A549 (cell line): ENCODE measurements at regions not wholly inside any gene's neighbourhood (a gene's known extent, or its start where the extent isn't known, plus 50 kb on each side); places are given as distances from the start of the nearest gene placed in this dataset.

Source experiments
- BCL3 ChIP-seq: fragments of >200 bp; sonication (Bioruptor Twin); formaldehyde crosslinking; IDR thresholded peaks from 3 replicates; pipeline ENCODE4 v1.6.1; 2016
- CEBPB ChIP-seq, 2 experiments: fragments of >200 bp in 1 of 2; sonication (Bioruptor Twin) in 1 of 2; formaldehyde crosslinking in 1 of 2; IDR thresholded peaks; 2 replicates each; pipeline ENCODE4 v1.6.1; 2012 to 2016
- HMGXB4 ChIP-seq: fragments of 250-450 bp; sonication (Bioruptor Pico); IDR thresholded peaks from 2 replicates; pipeline ENCODE4 v1.5.0; 2021; ENCODE audit warnings: mild to moderate bottlenecking, moderate library complexity, borderline replicate concordance
- JUNB ChIP-seq: fragments of >200 bp; sonication (Bioruptor Twin); formaldehyde crosslinking; IDR thresholded peaks from 2 replicates; pipeline ENCODE4 v1.6.1; 2016
- NR3C1 ChIP-seq: fragments of >200 bp; sonication (Bioruptor Twin); formaldehyde crosslinking; IDR thresholded peaks from 3 replicates; pipeline ENCODE4 v1.6.1; 2017
- PHF8 ChIP-seq: fragments of 200-600 bp; sonication (generic); IDR thresholded peaks from 2 replicates; pipeline ENCODE4 v1.6.1; 2016; ENCODE audit warnings: low read depth, mild to moderate bottlenecking, antibody characterized with exemption, moderate library complexity, borderline replicate concordance
- POLR2A ChIP-seq: IDR thresholded peaks from 2 replicates; pipeline ENCODE4 v1.6.1; 2012; ENCODE audit warnings: mild to moderate bottlenecking, low read length
- POLR2AphosphoS2 ChIP-seq: conservative IDR thresholded peaks from 2 replicates; pipeline ENCODE4 v1.6.1; 2012; ENCODE audit warnings: low read length, improper control_type of control experiment, inconsistent platforms
- RAD21 ChIP-seq, 2 experiments: fragments of >200 bp in 1 of 2; sonication (Bioruptor Twin) in 1 of 2; formaldehyde crosslinking in 1 of 2; IDR thresholded peaks in 1 of 2; conservative IDR thresholded peaks in 1 of 2; 2 replicates in 1 of 2; 3 replicates in 1 of 2; pipeline ENCODE4 v1.6.1; 2012 to 2018; ENCODE audit warnings: inconsistent platforms in 1 of 2
- RCOR1 ChIP-seq: fragments of 150-350 bp; IDR thresholded peaks from 2 replicates; pipeline ENCODE4 v1.6.1; 2014; ENCODE audit warnings: antibody characterized with exemption, low read length, low read depth
- TF ChIP-seq, protein P1 (sequence below): fragments of >200 bp; sonication (Bioruptor Twin); formaldehyde crosslinking; IDR thresholded peaks from 3 replicates; pipeline ENCODE4 v1.5.1; 2016
- TF ChIP-seq, protein P2 (sequence below): IDR thresholded peaks from 2 replicates; pipeline ENCODE4 v1.6.1; 2012
- TF ChIP-seq, protein P3 (sequence below): fragments of 200-600 bp; sonication (generic); IDR thresholded peaks from 2 replicates; pipeline ENCODE4 v1.6.1; 2016; ENCODE audit warnings: antibody characterized with exemption, mild to moderate bottlenecking, moderate library complexity
- TF ChIP-seq, protein P4 (sequence below): fragments of 150-350 bp; IDR thresholded peaks from 2 replicates; pipeline ENCODE4 v1.6.1; 2014; ENCODE audit warnings: low read depth, mild to moderate bottlenecking, low read length

- TF ChIP-seq, protein P1, sequence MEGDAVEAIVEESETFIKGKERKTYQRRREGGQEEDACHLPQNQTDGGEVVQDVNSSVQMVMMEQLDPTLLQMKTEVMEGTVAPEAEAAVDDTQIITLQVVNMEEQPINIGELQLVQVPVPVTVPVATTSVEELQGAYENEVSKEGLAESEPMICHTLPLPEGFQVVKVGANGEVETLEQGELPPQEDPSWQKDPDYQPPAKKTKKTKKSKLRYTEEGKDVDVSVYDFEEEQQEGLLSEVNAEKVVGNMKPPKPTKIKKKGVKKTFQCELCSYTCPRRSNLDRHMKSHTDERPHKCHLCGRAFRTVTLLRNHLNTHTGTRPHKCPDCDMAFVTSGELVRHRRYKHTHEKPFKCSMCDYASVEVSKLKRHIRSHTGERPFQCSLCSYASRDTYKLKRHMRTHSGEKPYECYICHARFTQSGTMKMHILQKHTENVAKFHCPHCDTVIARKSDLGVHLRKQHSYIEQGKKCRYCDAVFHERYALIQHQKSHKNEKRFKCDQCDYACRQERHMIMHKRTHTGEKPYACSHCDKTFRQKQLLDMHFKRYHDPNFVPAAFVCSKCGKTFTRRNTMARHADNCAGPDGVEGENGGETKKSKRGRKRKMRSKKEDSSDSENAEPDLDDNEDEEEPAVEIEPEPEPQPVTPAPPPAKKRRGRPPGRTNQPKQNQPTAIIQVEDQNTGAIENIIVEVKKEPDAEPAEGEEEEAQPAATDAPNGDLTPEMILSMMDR: no peak
- TF ChIP-seq, protein P2, sequence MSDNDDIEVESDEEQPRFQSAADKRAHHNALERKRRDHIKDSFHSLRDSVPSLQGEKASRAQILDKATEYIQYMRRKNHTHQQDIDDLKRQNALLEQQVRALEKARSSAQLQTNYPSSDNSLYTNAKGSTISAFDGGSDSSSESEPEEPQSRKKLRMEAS: no peak
- no peak for TF ChIP-seq NR3C1
- no peak for TF ChIP-seq POLR2A
- no peak for TF ChIP-seq POLR2AphosphoS2
- no peak for TF ChIP-seq RCOR1
- TF ChIP-seq, protein P3, sequence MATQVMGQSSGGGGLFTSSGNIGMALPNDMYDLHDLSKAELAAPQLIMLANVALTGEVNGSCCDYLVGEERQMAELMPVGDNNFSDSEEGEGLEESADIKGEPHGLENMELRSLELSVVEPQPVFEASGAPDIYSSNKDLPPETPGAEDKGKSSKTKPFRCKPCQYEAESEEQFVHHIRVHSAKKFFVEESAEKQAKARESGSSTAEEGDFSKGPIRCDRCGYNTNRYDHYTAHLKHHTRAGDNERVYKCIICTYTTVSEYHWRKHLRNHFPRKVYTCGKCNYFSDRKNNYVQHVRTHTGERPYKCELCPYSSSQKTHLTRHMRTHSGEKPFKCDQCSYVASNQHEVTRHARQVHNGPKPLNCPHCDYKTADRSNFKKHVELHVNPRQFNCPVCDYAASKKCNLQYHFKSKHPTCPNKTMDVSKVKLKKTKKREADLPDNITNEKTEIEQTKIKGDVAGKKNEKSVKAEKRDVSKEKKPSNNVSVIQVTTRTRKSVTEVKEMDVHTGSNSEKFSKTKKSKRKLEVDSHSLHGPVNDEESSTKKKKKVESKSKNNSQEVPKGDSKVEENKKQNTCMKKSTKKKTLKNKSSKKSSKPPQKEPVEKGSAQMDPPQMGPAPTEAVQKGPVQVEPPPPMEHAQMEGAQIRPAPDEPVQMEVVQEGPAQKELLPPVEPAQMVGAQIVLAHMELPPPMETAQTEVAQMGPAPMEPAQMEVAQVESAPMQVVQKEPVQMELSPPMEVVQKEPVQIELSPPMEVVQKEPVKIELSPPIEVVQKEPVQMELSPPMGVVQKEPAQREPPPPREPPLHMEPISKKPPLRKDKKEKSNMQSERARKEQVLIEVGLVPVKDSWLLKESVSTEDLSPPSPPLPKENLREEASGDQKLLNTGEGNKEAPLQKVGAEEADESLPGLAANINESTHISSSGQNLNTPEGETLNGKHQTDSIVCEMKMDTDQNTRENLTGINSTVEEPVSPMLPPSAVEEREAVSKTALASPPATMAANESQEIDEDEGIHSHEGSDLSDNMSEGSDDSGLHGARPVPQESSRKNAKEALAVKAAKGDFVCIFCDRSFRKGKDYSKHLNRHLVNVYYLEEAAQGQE: no peak
- TF ChIP-seq JUNB: no peak
- no peak for TF ChIP-seq HMGXB4 (CRISPR knock-in tag)
- TF ChIP-seq CEBPB (IDR thresholded peaks at IDR 0.05): no peak
- TF ChIP-seq, protein P4, sequence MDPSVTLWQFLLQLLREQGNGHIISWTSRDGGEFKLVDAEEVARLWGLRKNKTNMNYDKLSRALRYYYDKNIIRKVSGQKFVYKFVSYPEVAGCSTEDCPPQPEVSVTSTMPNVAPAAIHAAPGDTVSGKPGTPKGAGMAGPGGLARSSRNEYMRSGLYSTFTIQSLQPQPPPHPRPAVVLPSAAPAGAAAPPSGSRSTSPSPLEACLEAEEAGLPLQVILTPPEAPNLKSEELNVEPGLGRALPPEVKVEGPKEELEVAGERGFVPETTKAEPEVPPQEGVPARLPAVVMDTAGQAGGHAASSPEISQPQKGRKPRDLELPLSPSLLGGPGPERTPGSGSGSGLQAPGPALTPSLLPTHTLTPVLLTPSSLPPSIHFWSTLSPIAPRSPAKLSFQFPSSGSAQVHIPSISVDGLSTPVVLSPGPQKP: no peak
- no peak for TF ChIP-seq BCL3
- no peak for TF ChIP-seq RAD21 (conservative IDR thresholded peaks at IDR 0.05 in 1 of 2, IDR thresholded peaks at IDR 0.05 in 1 of 2)
- TF ChIP-seq PHF8: no peak
These were observed 477.6 kb upstream of the INTU start for GRCh38 chr4:127155116-127155515.
